Mucosa of gallbladder (tissue), 1 donor: ENCODE measurements at regions not wholly inside any gene's neighbourhood (a gene's known extent, or its start where the extent isn't known, plus 50 kb on each side); places are given as distances from the start of the nearest gene placed in this dataset.
"Not testable (repeated sequence)": the region's sequence is repeated elsewhere in the genome, so short reads cannot be mapped to it uniquely, and the experiment has no call there.

Experiments used
- DNase-seq: peaks from one replicate; pipeline ENCODE4 v3.0.0-alpha.2; 2020; ENCODE audit warnings: low spot score
- donor health status: DM: no; HTN: no; CAD: no.

- no peak for DNase-seq
Measured at GRCh38 chr6:21742238-21742660, 148.7 kb downstream of the SOX4 start.

- DNase-seq = no peak
Measured at GRCh38 chr6:21744331-21744730, 150.8 kb downstream of the SOX4 start.

- no peak for DNase-seq
Measured at GRCh38 chr6:21745543-21746337, 152.2 kb downstream of the SOX4 start.

GRCh38 chr6:21747441-21747840 is 153.9 kb downstream of the SOX4 start:
- DNase-seq = no peak

GRCh38 chr6:21748343-21749056 is 154.9 kb downstream of the SOX4 start:
- DNase-seq = no peak

GRCh38 chr6:21749754-21750153 is 156.2 kb downstream of the SOX4 start:
- DNase-seq = no peak

- no peak for DNase-seq
Measured at GRCh38 chr6:21750575-21750974, 157.0 kb downstream of the SOX4 start.

- no peak for DNase-seq
Measured at GRCh38 chr6:21751608-21752007, 158.1 kb downstream of the SOX4 start.

- DNase-seq = no peak
Measured at GRCh38 chr6:21752054-21752811, 158.7 kb downstream of the SOX4 start.

GRCh38 chr6:21753241-21754108 is 159.9 kb downstream of the SOX4 start:
- DNase-seq = no peak

GRCh38 chr6:21754891-21755290 is 161.3 kb downstream of the SOX4 start:
- no peak for DNase-seq

- DNase-seq = no peak
Measured at GRCh38 chr6:21756487-21756886, 162.9 kb downstream of the SOX4 start.

GRCh38 chr6:21757392-21757791 is 163.8 kb downstream of the SOX4 start:
- DNase-seq = not testable (repeated sequence)

GRCh38 chr6:21759721-21760120 is 166.2 kb downstream of the SOX4 start:
- DNase-seq = no peak

- not testable (repeated sequence) for DNase-seq
Measured at GRCh38 chr6:21761053-21761730, 167.6 kb downstream of the SOX4 start.

- no peak for DNase-seq
Measured at GRCh38 chr6:21764989-21765388, 171.4 kb downstream of the SOX4 start.

GRCh38 chr6:21767891-21768648 is 174.5 kb downstream of the SOX4 start:
- no peak for DNase-seq

- DNase-seq = peak; percentile 17
Measured at GRCh38 chr6:21769405-21769861, 175.9 kb downstream of the SOX4 start.

GRCh38 chr6:21769968-21770367 is 176.4 kb downstream of the SOX4 start:
- DNase-seq = no peak
